HG03378 (cell line): ENCODE measurements at regions not wholly inside any gene's neighbourhood (a gene's known extent, or its start where the extent isn't known, plus 50 kb on each side); places are given as distances from the start of the nearest gene placed in this dataset.
"Not testable (repeated sequence)": the region's sequence is repeated elsewhere in the genome, so short reads cannot be mapped to it uniquely, and the experiment has no call there.

Source experiments
- ATAC-seq: cut with Tn5 transposase; IDR thresholded peaks from one replicate; pipeline ENCODE4 v1.9.1; 2021; ENCODE audit warnings: mild to moderate bottlenecking, moderate library complexity; ENCODE audit not compliant: unreplicated experiment

DNA sequence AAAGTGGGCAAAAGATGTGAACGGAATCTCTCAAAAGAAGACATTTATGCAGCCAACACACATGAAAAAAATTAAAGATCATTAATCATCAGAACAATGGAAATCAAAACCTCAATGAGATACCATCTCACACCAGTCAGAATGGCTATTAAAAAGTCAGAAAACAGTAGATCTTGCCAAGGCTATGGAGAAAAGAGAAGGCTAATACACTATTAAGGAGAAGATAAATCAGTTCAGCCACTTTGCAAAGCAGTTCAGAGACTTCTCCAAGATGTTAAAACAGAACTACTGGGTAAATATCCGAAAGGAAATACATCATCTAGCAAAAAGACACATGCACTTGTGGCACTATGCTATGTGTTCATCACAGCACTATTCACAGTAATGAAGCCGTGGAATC, 388.2 kb upstream of the LUZP2 start:
- no peak for ATAC-seq

DNA sequence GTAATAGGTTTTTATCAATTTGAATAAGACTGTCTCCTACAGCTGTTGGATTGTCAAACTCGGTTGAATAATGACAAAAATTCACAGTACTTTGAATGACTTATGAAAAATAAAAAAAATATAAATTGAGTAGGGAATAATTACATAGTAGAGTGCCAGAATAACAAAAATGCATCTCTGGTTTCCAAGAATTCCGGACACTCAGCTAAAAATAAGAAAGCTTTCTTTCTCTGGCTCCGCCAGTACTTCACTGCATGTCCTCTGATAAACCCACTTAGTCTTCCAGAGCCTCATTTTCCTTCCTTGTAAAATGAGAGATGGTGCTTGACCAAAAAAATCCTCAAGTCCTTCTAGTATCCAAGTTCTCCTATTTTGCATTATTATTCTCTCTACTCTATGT, 374.6 kb upstream of the LUZP2 start:
- ATAC-seq = no peak

DNA sequence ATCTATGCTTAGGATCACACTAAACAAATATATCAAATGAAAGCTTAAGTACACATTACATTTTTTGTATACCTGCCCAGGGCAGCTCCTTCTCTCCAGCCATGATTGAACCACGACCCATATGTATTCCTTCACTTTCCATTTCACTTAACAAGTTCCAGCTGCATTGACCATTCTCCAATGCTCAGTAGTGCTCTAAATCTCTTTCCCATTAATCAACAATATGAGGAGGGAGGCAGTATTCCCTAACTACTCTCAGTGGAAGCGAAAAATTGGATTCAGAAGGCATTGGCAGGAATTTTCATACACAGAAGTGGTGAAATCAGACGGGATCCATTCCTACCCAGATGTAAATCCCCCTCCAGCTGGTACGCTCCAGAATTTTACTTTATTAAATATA, 372.0 kb upstream of the LUZP2 start:
- ATAC-seq = no peak

DNA sequence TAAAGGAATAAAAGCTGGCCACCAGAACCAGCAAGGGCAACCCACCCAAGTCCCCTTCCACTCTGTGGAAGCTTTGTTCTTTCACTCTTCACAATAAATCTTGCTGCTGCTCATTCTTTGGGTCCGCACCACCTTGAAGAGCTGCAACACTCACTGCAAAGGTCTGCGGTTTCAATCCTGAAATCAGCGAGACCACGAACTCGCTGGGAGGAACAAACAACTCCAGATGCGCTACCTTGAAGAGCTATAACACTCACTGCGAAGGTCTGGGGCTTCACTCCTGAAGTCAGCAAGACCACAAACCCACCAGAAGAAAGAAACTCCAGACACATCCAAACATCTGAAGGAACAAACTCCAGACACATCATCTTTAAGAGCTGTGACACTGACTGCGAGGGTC, 365.2 kb upstream of the LUZP2 start:
- no peak for ATAC-seq

DNA sequence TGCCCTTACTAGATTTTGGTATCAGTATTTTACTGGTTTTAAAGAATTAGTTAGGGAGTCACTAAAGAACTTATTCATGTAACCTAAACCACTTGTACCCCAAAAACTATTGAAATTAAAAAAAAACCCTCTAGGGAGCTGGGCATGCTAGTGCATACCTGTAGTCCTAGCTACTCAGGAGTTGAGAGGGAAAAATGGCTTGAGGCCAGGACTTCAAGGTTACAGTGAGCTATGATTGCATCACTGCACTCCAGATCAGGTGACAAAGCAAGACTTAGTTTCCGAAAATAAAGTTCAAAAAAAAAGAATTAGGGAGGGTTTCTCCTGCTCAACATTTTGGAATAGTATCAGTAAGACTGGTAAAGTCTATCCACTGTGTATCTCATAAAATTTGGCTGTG, 364.4 kb upstream of the LUZP2 start:
- ATAC-seq = no peak

DNA sequence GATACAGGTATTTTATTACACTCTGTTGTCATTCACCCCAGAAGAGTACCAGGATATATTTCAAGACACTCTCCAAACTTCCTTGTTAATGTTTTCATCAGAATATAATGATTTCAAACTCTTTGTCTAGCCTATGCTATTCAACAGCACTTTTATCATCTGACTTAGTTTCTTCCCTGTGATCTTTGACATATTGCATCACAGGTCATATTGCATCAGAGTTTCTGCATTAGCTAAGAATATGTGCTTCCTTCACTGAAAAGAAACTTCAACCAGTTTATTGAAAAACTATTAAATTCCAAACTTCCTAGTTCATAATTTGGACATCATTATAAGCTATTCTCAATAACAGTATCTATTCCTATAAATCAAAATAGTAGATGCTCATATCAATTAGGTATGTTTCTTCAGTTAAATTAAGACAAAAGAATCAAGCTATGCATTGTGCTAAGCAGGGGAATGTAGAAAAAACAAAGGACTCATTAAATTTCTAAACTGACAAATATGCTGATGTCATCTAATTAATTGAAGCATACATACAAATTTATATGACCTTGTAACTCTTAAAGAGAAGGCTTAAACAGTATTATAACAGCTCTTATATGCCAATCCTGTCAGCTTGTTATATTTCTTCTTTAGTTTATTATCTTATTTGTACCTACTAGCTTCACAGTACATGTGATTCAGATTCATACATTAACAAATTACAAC, 361.8 kb upstream of the LUZP2 start:
- ATAC-seq = no peak

DNA sequence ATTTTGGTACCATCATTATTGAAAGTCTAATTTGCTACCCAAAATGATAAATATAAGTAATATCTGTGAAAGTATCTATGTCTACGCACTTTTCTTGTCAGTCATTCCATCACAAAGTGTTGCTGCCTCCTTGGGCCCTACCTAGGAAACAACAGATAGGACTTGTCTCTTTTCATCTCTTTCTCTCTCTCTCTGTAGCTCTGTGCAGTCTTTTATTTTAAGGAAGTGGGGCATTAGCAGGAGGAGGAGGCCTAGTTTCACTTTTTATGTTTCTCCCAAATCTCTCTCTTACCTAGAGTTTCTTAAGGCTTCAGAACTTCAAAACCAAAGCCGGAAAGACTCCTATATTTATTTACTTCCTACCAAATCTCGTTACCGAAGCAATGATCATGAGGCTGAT, 354.8 kb upstream of the LUZP2 start:
- no peak for ATAC-seq

DNA sequence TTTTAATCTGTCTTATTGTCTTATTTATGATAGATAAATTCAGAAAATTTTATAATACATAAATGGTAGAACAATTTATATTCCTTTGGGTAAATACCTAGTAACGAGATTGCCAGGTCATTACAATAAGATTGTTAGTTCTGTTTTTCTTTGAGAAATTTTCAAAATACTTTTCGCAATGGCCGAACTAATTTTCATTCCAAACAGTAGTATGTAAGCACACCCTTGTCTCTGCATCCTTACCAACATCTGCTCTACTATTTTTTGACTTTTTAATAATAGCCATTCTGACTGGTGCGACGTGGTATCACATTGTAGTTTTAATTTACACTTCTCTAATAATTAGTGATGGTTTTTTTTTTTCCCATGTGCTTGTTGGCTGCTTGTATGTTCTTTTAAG, 351.4 kb upstream of the LUZP2 start:
- ATAC-seq = no peak

DNA sequence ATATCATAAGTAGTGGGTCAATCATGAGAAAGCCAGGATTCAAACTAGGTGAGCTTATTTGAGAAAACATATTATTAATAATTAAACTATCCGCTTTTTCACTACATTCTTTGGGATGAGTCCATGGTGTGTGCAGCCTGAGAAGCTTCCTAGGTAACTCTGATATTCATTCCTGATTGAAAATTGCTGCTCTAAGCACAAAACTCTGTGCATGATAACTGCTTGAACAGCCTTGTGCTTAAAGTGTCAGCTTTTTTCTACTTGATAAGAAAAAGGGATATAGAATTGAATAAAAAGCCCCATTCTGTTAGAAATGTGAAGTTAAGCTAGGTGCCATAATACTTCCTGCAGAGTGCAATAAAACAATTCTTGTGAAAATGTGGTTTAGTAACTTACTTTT, 343.5 kb upstream of the LUZP2 start:
- no peak for ATAC-seq

DNA sequence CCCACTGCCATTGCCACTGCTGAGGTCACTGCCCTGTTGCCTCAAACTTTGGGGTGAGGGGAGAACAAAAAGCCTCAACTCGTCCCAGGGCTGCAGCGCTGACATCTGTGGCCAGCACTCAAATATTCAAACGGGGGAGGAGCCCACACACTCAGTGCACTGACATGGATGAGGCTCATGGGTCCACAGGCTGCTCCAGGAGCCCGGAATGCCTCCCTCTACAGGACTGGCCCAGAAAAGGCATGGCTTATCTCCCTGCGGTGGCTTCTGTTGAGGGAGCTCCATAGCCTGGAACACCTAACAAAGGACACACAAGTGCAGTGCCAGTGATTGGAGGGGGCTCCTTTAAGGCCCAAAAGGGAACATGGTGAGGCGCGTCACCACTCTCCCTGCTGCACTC, 341.1 kb upstream of the LUZP2 start:
- ATAC-seq = no peak

DNA sequence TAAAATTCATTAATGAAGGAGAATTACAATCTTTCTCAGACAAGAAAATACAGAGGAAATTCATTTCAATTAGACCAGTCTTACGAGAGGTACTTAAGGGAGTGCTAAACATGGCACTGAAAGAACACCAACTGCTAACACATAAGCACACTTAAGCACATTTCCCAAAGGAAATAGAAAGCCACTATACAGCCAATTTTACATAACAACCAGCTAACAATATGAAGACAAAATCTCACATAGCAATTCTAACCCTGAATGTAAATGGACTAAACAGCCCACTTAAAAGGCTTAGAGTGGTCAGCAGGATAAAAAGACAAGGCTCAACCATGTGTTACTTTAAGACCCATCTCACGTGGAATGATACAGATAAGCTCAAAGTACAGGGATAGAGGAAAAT, 339.5 kb upstream of the LUZP2 start:
- ATAC-seq = no peak

DNA sequence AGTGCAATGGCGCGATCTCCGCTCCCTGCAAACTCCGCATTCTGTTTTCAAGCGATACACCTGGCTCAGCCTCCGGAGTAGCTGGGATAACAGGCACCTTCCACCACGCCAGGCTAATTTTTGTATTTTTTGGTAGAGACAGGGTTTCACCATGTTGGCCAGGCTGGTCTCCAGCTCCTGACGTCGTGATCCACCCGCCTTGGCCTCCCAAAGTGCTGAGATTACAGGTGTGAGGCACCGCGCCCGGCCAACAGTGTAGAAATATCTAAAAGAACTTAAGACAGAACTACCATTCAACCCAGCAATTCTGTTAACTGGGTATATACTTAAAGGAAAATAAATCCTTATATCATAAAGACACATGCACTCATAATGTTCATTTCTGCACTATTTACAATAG, 335.3 kb upstream of the LUZP2 start:
- ATAC-seq = no peak

DNA sequence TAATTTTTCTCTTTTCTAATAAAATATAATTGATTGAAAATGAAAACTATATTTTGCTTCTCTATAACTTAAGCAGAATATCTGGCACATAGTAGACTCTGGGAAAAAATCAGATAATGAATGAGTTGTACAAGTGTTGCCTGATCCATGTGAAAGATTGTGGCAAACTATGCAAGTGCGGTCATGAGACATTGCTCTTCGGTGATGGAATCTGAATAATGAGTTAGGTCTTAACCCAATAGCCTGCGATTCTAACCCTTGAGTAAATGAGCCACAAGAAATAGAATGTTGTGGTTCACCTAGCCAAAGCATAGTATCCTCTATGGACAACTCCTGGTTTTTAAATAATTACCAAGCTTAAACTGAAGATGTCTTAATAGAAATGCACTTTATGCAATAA, 333.7 kb upstream of the LUZP2 start:
- ATAC-seq = no peak

DNA sequence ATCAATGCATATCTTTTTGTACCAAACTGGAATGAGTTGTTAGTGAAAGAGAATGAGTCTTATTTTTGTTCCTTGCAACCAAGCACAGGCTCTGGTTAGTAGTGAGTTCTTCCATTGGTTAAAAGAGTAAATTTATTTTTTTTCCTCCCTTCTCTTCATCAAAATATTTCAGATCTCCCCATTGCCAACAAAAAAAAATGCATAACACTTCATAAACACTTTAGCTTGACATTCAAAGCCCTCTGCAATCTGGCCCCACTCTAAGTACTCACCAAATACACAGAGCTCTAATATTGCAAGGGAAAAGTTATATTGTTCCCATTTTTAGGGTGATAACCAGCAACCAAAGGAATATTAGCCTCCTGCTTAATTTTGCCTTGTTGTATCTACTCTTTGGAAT, 333.0 kb upstream of the LUZP2 start:
- no peak for ATAC-seq

DNA sequence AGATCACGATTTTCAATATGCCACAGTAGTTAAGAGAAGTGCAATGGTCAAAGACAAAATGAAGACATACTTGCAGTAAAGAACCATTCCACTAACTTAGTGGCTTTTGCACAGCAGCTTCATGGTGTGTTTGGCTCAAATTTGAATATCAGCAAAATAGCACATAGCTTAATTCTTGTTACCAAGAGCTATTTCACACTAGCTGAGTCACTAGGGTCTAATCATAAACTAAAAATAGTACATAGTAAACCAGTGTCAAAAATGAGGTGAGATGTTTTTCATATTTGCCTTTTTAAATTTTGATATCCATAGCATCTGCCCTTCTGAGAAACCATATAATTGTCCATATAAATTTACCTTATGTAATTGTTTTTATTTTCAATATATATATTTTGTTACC, 325.0 kb upstream of the LUZP2 start:
- ATAC-seq = no peak

DNA sequence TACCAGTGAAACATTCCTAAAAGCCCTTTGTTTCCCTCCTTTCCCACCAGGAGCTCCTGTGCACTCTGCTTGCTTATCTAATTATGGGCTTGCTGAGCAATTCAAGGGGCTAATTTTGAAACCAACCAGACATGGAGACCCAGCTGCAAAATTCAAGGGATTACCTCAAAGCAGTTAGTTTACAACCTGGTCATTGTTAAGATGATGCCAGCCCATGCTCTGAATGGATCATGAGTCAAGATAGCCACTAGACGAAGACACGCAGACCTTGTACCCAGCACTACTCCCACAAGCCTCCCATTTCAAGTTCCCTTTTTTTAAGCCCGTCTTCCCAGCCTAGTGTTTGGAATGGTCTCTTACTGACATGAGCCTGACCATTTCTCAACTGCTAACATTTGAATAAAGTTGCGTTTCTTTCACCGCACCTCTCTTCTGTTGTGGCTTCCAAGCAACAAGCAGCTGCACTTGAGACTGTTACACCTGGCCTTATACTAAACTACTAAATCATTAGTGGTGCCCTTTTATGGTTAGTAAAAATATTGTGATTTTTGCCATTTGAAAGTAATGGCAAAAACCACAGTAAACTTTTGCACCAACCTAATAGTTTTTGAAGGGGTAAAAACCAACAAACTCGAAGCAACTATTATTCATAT, 315.3 kb upstream of the LUZP2 start:
- ATAC-seq = no peak

DNA sequence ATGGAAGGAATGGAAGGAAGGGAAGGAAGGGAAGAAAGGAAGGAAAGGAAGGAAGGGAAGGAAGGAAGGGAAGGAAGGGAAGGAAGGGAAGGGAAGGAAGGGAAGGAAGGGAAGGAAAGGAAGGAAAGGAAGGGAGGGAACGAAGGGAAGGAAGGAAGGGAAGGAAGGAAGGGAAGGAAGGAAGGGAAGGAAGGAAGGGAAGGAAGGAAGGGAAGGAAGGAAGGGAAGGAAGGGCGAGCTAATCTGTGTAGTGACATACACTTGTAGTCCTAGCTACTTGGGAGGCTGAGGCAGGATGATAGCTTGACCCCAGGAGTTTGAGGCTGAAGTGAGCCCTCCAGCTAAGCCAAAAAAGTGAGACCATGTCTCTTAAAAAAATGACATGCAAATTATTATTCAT, 311.3 kb upstream of the LUZP2 start:
- ATAC-seq = not testable (repeated sequence)

DNA sequence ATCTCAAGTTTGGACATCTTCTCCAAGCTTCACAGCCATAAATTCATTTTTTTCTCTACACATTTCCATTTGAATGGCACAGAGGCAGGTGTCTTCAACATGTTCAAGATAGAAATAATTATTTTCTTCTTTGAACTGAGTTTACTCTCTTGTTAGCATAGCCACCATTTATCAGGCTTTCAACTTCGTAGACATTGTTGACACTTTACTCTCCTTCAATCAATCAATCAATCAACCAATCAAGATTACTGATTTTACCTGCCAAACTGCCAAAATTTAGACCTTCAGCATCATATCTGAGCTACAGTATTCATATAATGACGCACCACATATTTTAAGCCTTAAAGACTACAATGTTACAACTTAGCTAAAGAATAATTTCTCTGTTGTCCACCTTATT, 300.1 kb upstream of the LUZP2 start:
- ATAC-seq = no peak

DNA sequence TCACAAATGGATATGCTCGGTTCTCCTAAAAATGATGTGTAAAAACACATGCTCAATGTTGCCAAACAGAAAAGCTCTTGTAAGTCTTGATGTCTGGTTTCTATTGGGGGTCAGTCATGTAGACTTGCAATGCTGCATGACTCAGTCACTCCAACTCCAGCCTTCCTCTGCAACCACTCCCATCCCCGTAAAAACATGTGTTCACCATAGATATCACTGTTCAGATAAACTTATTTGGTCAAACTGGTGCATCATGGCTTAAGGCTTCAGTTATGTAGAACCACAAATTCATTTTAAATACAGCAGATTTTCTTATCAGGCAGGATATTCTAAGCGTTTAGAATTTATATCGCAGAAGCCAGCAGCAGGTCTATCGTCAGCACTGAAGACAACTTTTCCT, 298.4 kb upstream of the LUZP2 start:
- no peak for ATAC-seq

DNA sequence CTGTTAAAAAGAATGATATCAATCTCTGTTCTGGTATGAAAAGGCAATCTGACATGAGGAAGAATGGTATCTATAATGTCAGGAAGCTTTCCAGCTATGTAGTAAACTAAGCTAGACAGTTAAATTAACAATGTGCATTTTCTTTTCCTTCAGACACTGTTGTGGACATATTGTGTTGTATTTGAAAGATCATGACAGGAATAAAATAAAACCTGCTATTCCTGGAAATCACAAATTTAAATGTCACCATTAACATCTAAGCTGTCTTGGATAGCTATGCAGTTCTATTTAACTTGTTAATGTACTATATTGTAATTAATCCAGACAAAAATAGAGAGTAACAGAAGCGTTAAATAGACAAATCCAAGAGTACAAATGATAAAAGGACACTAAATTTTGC, 297.4 kb upstream of the LUZP2 start:
- no peak for ATAC-seq

DNA sequence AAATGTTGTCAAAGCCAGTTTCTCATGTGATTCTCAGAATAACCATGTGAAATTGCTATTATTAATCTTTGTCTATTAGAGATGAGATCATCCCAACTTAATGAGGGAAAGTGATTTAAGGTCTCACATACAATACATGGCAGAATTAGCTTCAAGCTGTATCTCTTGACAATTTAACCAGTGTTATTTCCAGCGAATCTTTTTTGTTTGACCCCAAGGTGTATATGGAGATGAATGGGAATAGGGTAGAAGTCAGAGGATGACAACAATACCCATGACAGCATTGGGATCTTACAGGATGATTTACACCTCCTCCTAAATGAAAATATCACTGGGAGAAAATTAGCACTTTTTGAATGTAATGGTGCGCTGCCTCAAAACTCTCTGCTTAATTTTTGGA, 290.8 kb upstream of the LUZP2 start:
- ATAC-seq = no peak

DNA sequence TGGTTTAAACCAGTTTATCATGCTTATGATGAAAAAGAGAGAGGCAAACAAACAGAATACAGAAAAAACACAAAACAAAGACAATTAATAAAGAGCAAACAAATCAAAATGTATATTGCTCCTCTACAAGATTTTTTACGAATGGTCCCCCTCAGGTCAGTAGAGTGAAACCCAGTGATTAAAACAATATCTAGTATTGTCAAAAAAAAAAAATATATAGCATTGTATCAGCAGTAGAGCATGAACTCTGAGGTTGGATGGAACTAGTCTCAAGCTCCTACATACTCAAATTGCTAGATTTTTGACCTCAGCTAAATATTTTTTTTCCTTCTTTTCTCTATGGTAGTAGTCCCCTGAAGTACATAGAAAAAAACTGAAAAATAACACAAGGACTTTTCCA, 290.3 kb upstream of the LUZP2 start:
- ATAC-seq = no peak

DNA sequence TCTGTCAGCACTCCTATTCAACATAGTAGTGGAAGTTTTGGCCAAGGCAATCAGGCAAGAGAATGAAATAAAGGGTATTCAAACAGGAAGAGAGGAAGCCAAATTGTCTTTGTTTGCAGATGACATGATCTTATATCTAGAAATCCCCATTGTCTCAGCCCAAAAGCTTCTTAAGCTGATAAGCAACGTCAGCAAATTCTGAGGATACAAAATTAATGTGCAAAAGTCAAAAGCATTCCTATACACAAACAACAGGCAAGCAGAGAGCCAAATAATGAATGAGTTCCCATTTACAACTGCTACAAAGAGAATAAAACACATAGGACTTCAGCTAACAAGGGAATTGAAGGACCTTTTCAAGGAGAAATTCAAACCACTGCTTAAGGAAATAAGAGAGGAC, 280.4 kb upstream of the LUZP2 start:
- ATAC-seq = no peak
